CD4-positive, alpha-beta T cell treated with Interleukin-6 for 4 hours (primary cell): ENCODE measurements at regions not wholly inside any gene's neighbourhood (a gene's known extent, or its start where the extent isn't known, plus 50 kb on each side); places are given as distances from the start of the nearest gene placed in this dataset.

Source experiments
- DNase-seq: peaks from one replicate; pipeline ENCODE4 v3.0.0-alpha.2; 2020; ENCODE audit warnings: mixed read lengths

DNA sequence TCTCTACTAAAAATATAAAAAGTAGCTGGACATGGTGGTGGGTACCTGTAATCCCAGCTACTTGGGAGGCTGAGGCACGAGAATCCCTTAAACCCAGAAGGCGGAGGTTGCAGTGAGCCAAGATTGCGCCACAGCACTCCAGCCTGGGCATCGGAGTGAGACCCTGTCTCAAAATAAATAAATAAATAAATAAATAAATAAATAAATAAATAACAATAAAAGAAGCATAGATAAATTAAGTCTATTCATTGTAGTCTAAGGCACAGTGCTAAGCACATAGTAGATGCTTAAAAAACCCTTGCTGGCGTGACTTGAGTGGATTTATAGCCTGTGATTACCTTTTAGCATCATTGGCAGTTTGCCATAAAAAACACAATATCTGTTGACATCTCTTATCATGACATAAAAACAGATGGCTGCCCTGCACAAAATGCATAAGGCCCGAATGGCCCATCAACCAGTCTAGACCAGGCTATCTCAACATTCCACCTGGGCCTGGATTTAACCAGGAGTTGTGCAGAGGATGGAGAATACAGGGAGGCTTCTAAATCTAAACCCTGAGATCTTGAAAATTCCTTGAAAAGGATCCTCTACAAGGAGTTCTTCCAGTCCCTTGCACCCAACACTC is 94.9 kb downstream of the PRLHR start:
- no peak for DNase-seq

DNA sequence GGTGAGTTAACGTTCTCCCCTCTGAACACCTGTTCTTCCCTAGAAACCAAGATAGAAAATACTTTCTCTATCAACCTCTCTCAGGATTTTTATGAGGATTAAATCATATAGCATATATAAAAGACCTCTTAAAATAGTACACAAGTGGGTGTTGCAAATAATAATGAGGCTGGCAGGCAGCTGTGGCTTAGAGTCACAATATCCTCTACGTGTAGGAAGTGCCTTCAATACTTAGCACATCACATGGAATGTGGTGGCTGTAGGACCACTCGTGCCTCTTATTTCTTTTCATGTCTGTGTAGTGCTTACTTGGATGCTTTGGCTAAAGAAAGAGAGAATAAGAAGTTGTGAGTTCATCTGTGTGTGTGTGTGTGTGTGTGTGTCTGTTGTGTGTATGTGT is 96.3 kb downstream of the PRLHR start:
- no peak for DNase-seq

- no peak for DNase-seq
These were observed 96.8 kb downstream of the PRLHR start for GRCh38 chr10:118498623-118499022.

DNA sequence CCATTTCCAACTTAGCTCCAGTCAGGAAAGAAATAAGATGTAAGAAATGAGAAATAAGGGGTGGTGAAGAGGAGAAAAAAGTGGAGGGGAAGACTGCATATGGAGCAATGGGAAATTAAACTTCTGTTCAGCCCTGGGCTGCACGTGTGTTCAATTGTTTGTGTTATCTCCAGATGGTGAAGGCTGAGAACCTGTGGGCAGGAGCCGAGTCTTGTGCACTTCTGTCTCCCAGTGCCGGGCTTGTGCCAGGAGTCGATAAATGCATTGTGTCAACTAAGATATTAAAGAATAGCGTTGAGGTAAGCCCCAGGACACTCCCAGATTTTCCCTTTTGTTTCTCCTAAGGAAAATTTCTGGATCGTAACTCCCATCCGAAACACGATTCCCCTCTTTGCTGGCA is 98.2 kb downstream of the PRLHR start:
- DNase-seq = no peak

DNA sequence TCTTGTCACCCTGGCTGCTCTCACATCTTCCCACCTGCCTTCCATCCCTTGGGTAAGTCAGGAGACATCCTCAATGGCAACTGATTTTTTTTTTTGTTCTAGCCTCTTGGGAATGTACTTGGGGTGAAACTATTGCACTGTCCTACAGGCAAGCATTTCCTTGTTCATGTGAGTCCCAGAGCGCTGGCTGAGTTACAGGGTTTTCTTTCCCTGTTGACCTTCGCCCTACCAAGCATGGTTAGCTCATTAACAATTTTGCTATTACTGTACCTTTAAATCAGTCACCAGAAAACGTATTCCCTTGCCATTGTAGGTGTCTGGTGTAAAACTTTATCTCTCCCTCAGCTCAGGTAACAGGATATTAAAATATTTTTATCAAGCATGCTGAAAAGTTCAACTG is 98.9 kb downstream of the PRLHR start:
- DNase-seq = no peak

GRCh38 chr10:118495499-118495898 is 99.9 kb downstream of the PRLHR start:
- DNase-seq = no peak

GRCh38 chr10:118491055-118491454 is 104.4 kb downstream of the PRLHR start:
- no peak for DNase-seq

DNA sequence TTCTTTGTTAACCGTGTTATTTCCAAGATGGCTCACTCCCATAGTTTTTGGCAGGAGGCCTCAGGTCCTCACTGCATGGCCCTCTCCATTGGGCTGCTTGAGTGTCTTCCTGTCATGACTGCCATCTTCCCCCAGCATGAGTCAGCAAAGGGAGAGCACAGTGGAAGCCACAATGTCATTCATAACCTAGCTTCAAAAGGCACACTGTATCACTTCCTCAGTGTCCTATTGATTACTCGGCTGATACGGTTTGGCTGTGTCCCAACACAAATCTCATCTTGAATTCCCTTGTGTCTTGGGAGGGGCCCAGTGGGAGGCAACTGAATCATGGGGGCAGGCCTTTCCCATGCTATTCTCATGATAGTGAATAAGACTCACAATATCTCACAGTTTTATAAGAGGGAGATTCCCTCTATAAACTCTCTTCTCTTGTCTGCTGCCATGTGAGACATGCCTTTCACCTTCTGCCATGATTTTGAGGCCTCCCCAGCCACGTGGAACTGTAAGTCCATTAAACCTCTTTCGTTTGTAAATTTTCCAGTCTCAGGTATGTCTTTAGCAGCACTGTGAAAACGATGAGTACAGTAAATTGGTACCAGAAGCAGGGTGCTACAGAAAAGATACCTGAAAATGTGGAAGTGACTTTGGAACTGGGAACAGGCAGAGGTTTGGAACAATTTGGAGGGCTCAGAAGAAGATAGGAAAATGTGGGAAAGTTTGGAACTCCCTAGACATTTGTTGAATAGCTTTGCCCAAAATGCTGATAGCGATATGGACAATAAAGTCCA is 106.5 kb downstream of the PRLHR start:
- no peak for DNase-seq

GRCh38 chr10:118485641-118486040 is 109.8 kb downstream of the PRLHR start:
- no peak for DNase-seq

DNA sequence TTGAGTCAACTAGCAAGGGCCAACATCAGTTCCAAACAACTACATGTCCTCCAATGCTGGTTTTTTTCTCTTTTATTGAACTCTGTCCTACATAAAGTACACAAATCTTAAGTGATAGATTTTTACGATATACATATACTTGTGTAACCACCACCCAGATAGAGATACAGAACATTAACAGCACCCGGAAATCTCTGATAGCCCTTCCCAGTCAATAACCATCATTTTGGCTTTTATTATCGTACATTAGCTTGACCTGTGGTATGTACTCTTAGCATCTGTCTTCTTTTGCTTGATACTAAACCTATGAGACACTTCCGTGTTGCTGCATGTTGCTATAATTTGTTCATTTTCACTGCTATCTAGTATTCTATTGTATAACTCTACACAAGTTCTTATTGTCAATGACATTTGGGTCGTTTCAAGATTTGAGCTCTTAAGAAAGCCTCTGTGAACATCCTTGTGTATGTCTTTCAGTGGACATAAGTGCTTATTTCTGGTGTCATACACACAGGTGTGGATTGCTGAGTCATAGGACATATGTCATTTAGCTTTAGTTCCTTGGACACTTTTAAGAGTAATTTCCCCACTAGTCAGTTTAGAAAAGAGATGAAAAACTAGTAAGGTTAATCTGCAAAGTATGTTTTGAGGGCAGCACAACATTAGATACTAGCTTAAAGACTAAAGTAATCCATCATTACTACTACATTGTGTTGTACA is 111.1 kb downstream of the PRLHR start:
- no peak for DNase-seq

- no peak for DNase-seq
These were observed 112.0 kb downstream of the PRLHR start for GRCh38 chr10:118483496-118483895.

GRCh38 chr10:118482393-118483331 is 112.8 kb downstream of the PRLHR start:
- DNase-seq = no peak

GRCh38 chr10:118481871-118482270 is 113.6 kb downstream of the PRLHR start:
- no peak for DNase-seq

GRCh38 chr10:118475214-118475613 is 120.2 kb downstream of the PRLHR start:
- no peak for DNase-seq

GRCh38 chr10:118474111-118474510 is 121.3 kb downstream of the PRLHR start:
- no peak for DNase-seq

DNA sequence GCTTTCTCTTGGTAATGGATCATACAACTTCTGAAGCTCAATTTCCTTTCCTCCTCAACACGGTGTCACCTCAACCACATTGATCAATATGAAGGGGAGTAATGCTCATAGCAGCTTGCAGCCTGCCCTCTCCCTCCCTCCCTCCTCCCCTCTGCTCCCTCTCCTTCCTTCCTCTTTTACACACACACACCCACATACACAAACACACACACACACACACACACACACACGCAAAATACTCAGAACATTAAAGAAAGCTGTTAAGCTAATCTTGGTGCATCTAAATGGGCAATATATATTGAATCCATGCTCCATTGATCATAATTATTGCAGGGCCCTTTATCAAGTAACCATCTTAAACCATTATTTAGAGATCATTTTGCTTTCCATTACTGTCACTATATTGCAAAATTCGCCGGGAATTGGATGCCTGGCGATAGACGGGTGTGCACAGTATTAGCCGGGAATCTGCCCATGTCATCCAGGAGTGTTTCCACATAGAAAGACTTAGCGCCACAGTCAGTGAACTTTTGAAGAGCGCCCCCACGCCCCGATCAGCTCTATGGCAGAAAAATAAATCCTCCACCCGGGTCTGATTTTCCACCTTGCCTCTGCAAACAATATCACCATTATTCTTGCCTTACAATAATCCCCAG is 122.0 kb downstream of the PRLHR start:
- no peak for DNase-seq

GRCh38 chr10:118472415-118473304 is 122.8 kb downstream of the PRLHR start:
- no peak for DNase-seq

GRCh38 chr10:118471863-118472262 is 123.6 kb downstream of the PRLHR start:
- DNase-seq = no peak

- DNase-seq = no peak
These were observed 125.0 kb downstream of the PRLHR start for GRCh38 chr10:118470470-118470869.

- no peak for DNase-seq
These were observed 125.1 kb upstream of the FAM204A start for GRCh38 chr10:118467200-118467599.

DNA sequence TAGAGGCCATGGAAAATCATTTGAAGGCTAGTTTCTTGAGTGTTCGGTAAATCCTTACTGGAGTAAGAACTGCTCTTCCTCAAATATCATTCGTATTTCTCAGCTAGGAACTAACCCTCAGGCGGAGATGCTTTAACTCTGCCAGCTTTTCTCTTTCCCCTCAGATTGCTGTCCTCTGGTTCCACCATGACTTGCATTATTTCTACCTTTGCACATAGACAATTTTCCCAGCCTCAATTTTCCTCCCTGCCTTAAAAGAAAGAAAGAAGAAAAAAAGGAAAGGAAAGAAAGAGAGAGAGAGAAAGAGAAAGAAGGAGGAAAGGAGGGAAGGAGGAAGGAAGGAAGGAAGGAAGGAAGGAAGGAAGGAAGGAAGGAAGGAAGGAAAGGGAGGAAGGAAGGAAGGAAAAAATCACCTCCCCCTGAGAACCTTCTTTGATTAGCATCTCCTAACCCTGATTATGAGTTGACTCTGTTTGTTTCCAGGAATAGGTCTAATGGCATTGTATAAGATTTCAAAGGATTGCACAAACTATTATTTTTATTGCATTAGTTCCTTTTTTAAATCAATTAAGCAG is 123.3 kb upstream of the FAM204A start:
- DNase-seq = no peak
